ENCODE measurements at regions not wholly inside any gene's neighbourhood (a gene's known extent, or its start where the extent isn't known, plus 50 kb on each side); places are given as distances from the start of the nearest gene placed in this dataset.
"Not testable (repeated sequence)": the region's sequence is repeated elsewhere in the genome, so short reads cannot be mapped to it uniquely, and the experiment has no call there.

DNA sequence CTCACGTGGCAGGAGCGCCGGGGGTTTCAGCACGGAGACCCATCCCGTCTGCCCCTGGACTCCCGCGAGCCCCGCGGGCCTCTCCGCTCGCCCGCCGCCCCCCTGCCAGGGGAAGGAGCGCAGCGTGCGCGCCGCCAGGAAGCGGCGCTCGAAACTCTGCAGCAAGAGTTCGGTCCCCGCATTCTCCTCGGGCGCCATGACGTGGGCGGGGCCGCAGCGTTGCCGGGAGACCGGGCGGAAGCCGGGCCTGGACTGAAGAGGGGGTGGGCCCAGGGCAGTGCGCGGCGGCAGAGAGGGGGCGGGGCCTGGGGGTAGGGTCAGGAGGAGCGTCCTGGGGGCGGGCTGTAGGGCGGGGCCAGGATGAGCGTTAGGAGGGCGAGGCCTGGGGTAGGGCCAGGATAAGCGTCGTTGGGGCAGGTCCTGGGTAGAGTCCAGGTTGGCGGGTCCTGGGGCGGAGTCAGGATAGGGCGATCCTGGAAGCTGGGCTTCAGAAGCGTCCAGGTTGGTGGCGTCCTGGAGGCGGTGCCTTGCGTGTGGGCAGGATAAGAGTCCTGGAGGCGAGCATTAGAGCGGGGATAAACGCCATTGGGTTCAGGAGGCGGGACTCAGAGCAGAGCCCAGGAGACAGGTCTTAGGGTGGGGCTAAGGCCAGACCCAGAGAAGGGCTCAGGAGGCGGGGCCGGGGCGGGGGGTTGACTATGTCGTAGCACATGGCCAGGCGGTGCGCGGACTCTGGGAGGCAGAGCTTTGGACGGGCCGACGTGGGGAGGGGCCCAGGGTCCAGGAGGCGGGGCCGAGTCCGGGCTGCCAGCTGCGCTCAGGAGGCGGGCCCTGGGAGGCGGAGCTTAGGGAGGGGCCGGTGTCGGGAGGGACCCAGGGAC, 229.0 kb upstream of the FRG2C start:
- H3F3A ChIP-seq (ENCODE audit: insufficient read depth, low read length); H3K36me3 ChIP-seq (ENCODE audit: insufficient read depth, low read length); H3K27me3 ChIP-seq (ENCODE audit: insufficient read depth, low read length); H2AFZ ChIP-seq (ENCODE audit: low read length); H4K20me1 ChIP-seq (ENCODE audit: insufficient read depth, low read length); H3K9me3 ChIP-seq (ENCODE audit: low read length); H3K79me2 ChIP-seq (ENCODE audit: insufficient read depth, low read length); H3K4me1 ChIP-seq (ENCODE audit: insufficient read depth, low read length, severe bottlenecking); H3K9me2 ChIP-seq (ENCODE audit: low read depth, low read length): not testable (repeated sequence)
- peak overlapping the region; percentile 71 for H3K4me3 ChIP-seq (ENCODE audit: low read depth, low read length, poor library complexity, severe bottlenecking)
- peak overlapping the region; percentile 56 for H3K27ac ChIP-seq (ENCODE audit: low read depth, low read length, poor library complexity, severe bottlenecking)
- peak overlapping the region; percentile 84 for H3K4me2 ChIP-seq (ENCODE audit: low read length)
- H3K9ac ChIP-seq (ENCODE audit: low read length), result peak overlapping the region; percentile 66

DNA sequence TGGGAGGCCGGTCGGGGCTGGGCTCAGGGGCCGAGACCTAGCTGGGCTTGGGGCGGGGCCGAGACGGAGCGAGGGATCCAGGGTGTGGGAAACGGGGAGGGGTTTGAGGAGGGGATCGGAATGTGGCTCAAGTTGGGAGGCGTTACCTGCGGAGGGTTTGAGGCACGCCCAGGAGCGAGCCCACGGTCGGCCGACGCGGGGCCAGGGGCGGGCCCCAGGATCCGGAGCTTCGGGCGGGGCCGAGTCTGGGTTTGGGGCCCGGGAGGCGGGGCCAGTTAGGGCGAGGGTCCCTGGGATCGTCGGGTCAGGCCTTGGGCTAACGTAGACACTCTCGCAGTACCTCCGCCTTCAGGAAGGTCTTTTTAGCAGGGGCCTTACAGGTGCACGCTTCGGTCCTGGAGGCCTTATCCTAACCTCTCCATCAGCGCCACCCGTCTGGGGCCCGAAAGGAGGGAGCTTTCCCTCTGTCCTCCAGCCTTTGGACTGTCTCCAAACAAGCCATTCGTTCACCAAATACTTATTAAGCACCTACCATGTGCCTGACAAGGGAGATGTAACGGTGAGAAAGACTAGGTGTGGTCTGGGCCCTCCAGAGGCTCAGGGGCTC, 228.2 kb upstream of the FRG2C start:
- not testable (repeated sequence) for H3K36me3 ChIP-seq (ENCODE audit: insufficient read depth, low read length); H3F3A ChIP-seq (ENCODE audit: insufficient read depth, low read length); H4K20me1 ChIP-seq (ENCODE audit: insufficient read depth, low read length); H3K9me3 ChIP-seq (ENCODE audit: low read length); H3K9me2 ChIP-seq (ENCODE audit: low read depth, low read length); H3K4me1 ChIP-seq (ENCODE audit: insufficient read depth, low read length, severe bottlenecking); H3K27me3 ChIP-seq (ENCODE audit: insufficient read depth, low read length); H3K79me2 ChIP-seq (ENCODE audit: insufficient read depth, low read length); H3K27ac ChIP-seq (ENCODE audit: low read depth, low read length, poor library complexity, severe bottlenecking)
- Histone ChIP-seq H2AFZ (ENCODE audit: low read length) (0 out of 2 replicates have a peak overlapping the region, but pooled peaks have one; percentile 49), H3K9ac (ENCODE audit: low read length) (peak overlapping the region; percentile 56), H3K4me3 (ENCODE audit: low read depth, low read length, poor library complexity, severe bottlenecking) (peak overlapping the region; percentile 71), H3K4me2 (ENCODE audit: low read length) (peak overlapping the region; percentile 84)

DNA sequence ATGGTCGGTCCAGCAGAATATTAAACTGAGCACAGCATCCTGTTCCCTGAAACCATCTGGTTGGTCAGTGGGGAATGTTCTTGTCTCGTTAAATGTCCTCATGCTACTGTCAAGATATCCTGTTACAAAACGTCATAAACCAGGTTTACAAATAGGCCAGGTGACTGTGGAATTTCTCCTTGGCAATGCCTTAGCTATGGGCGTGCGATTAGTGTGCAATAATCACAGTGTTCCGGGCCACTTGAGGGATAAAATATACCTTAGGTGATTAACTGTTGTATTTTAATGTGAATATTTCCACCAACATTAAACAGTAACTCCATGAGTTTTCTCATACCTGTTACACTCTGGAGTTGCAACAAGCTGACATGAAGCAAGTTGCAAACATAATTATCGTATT, 223.1 kb upstream of the FRG2C start:
- H3K4me1 ChIP-seq (ENCODE audit: insufficient read depth, low read length, severe bottlenecking); H3K9me3 ChIP-seq (ENCODE audit: low read length); H3K9ac ChIP-seq (ENCODE audit: low read length): not testable (repeated sequence)

DNA sequence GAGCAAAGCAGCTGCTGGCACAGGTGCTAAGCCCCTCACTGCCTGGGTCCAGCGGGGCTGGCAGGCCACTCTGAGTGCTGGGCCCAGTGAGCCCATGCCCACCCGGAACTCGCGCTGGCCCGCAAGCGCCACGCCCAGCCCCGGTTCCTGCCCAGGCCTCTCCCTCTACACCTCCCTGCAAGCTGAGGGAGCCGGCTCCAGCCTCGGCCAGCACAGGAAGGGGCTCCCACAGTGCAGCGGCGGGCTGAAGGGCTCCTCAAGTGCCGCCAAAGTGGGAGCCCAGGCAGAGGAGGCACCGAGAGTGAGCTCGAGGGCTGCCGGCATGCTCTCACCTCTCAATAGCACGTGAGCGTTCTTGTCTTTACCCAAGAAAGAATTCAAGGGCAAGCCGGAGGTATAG, 219.5 kb upstream of the FRG2C start:
- not testable (repeated sequence) for H3K36me3 ChIP-seq (ENCODE audit: insufficient read depth, low read length); H3K27ac ChIP-seq (ENCODE audit: low read depth, low read length, poor library complexity, severe bottlenecking); H3K4me1 ChIP-seq (ENCODE audit: insufficient read depth, low read length, severe bottlenecking); H3K9me2 ChIP-seq (ENCODE audit: low read depth, low read length); H3F3A ChIP-seq (ENCODE audit: insufficient read depth, low read length); H3K79me2 ChIP-seq (ENCODE audit: insufficient read depth, low read length); H3K9me3 ChIP-seq (ENCODE audit: low read length); H3K4me2 ChIP-seq (ENCODE audit: low read length); H2AFZ ChIP-seq (ENCODE audit: low read length); H3K9ac ChIP-seq (ENCODE audit: low read length); H3K27me3 ChIP-seq (ENCODE audit: insufficient read depth, low read length); H3K4me3 ChIP-seq (ENCODE audit: low read depth, low read length, poor library complexity, severe bottlenecking); H4K20me1 ChIP-seq (ENCODE audit: insufficient read depth, low read length)

More for the DNA sequence above, 223.1 kb upstream of the FRG2C start:
- not testable (repeated sequence) for H3K27ac ChIP-seq (ENCODE audit: low read depth, low read length, poor library complexity, severe bottlenecking); H3K79me2 ChIP-seq (ENCODE audit: insufficient read depth, low read length); H3K4me2 ChIP-seq (ENCODE audit: low read length); H3K36me3 ChIP-seq (ENCODE audit: insufficient read depth, low read length); H2AFZ ChIP-seq (ENCODE audit: low read length); H3K27me3 ChIP-seq (ENCODE audit: insufficient read depth, low read length); H3K4me3 ChIP-seq (ENCODE audit: low read depth, low read length, poor library complexity, severe bottlenecking); H3F3A ChIP-seq (ENCODE audit: insufficient read depth, low read length); H4K20me1 ChIP-seq (ENCODE audit: insufficient read depth, low read length); H3K9me2 ChIP-seq (ENCODE audit: low read depth, low read length)

DNA sequence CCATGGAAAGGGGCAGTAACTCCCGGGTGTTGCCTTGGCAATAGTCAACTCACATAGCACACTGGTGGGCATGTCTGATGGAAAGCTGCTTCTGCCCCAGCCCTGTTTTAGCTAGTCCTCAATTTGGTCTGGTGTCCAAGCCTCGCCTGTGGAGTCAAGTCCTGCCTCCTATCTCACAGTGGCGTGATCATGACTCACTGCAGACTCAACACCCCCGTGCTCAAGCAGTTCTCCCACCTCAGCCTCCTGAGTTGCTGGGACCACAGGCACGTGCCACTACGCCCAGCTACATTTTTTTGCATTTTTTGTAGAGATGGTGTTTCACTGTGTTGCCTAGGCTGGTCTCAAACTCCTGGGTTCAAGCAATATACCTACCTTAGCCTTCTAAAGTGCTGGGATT, 218.9 kb upstream of the FRG2C start:
- not testable (repeated sequence) for H3K27me3 ChIP-seq (ENCODE audit: insufficient read depth, low read length)

DNA sequence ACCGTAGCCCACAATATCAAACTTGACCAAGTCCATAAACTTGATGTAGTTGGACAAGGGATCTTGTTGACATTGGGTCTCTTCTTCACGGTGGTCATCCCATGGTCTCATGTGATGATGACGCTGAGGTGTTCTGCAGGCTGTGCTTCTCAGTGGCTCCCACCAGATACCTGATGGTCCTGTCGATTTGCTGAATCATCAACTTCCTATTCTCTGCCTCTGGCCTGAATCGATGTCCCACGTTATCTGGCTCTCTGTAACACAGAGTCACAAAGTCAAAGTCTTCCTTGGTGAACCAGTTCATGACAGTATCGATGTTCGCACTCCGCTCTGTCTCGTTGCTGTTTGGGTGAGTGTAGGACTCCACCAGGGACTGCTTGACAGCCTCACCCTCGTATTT, 217.2 kb upstream of the FRG2C start:
- not testable (repeated sequence) for H3K4me2 ChIP-seq (ENCODE audit: low read length); H2AFZ ChIP-seq (ENCODE audit: low read length); H3K9ac ChIP-seq (ENCODE audit: low read length); H3K27me3 ChIP-seq (ENCODE audit: insufficient read depth, low read length); H3K79me2 ChIP-seq (ENCODE audit: insufficient read depth, low read length); H4K20me1 ChIP-seq (ENCODE audit: insufficient read depth, low read length); H3K4me1 ChIP-seq (ENCODE audit: insufficient read depth, low read length, severe bottlenecking); H3K36me3 ChIP-seq (ENCODE audit: insufficient read depth, low read length); H3K9me2 ChIP-seq (ENCODE audit: low read depth, low read length); H3K27ac ChIP-seq (ENCODE audit: low read depth, low read length, poor library complexity, severe bottlenecking); H3K4me3 ChIP-seq (ENCODE audit: low read depth, low read length, poor library complexity, severe bottlenecking); H3K9me3 ChIP-seq (ENCODE audit: low read length); H3F3A ChIP-seq (ENCODE audit: insufficient read depth, low read length)

More for the DNA sequence above, 218.9 kb upstream of the FRG2C start:
- H3K4me3 ChIP-seq (ENCODE audit: low read depth, low read length, poor library complexity, severe bottlenecking); H3K9me3 ChIP-seq (ENCODE audit: low read length); H3K27ac ChIP-seq (ENCODE audit: low read depth, low read length, poor library complexity, severe bottlenecking); H3K4me2 ChIP-seq (ENCODE audit: low read length); H3K9ac ChIP-seq (ENCODE audit: low read length); H3K79me2 ChIP-seq (ENCODE audit: insufficient read depth, low read length); H2AFZ ChIP-seq (ENCODE audit: low read length); H3F3A ChIP-seq (ENCODE audit: insufficient read depth, low read length); H3K4me1 ChIP-seq (ENCODE audit: insufficient read depth, low read length, severe bottlenecking); H4K20me1 ChIP-seq (ENCODE audit: insufficient read depth, low read length); H3K9me2 ChIP-seq (ENCODE audit: low read depth, low read length); H3K36me3 ChIP-seq (ENCODE audit: insufficient read depth, low read length): not testable (repeated sequence)

DNA sequence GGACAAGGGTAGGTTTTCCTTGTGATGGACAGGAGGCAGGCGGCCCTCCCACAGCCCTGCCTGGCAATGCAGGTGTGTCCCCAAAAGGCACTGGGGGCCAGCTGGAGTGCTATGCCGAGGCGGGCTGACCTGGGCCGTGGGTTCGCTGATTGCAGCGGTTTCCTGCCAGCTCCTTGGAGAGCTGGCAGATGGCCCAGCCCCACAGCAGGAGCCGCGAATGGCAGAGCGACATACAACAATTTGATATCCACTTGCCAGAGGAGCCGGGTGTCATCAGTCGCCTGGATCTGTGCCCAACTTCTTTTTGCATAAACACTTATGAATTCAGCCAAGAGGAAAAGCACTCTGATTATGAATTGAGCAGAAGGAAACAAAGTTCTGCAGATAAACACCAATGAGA, 210.8 kb upstream of the FRG2C start:
- H3F3A ChIP-seq (ENCODE audit: insufficient read depth, low read length); H3K9me2 ChIP-seq (ENCODE audit: low read depth, low read length); H3K79me2 ChIP-seq (ENCODE audit: insufficient read depth, low read length); H3K9me3 ChIP-seq (ENCODE audit: low read length); H3K36me3 ChIP-seq (ENCODE audit: insufficient read depth, low read length); H3K4me2 ChIP-seq (ENCODE audit: low read length); H4K20me1 ChIP-seq (ENCODE audit: insufficient read depth, low read length); H3K27me3 ChIP-seq (ENCODE audit: insufficient read depth, low read length); H3K4me3 ChIP-seq (ENCODE audit: low read depth, low read length, poor library complexity, severe bottlenecking); H3K9ac ChIP-seq (ENCODE audit: low read length); H2AFZ ChIP-seq (ENCODE audit: low read length); H3K27ac ChIP-seq (ENCODE audit: low read depth, low read length, poor library complexity, severe bottlenecking); H3K4me1 ChIP-seq (ENCODE audit: insufficient read depth, low read length, severe bottlenecking): not testable (repeated sequence)

Data from OCI-LY1 (cell line).